NT2/D1 (cell line): ENCODE measurements at regions not wholly inside any gene's neighbourhood (a gene's known extent, or its start where the extent isn't known, plus 50 kb on each side); places are given as distances from the start of the nearest gene placed in this dataset.

Experiments used
- DNase-seq: peaks from one replicate; pipeline ENCODE4 v3.0.0-alpha.2; 2011; ENCODE audit warnings: low read depth, low spot score
- H3K27me3 ChIP-seq: 2 replicates; pipeline ENCODE4 v1.6.0; 2011; ENCODE audit warnings: mild to moderate bottlenecking; ENCODE audit not compliant: insufficient read length, insufficient read depth
- H3K36me3 ChIP-seq: 2 replicates; pipeline ENCODE4 v1.6.1; 2011; ENCODE audit warnings: mild to moderate bottlenecking, low read length, mixed read lengths; ENCODE audit not compliant: insufficient read depth, insufficient read length
- H3K4me1 ChIP-seq: 2 replicates; pipeline ENCODE4 v1.5.1; 2011; ENCODE audit not compliant: insufficient read depth, insufficient read length
- H3K4me3 ChIP-seq: 2 replicates; pipeline ENCODE4 v1.5.1; 2011; ENCODE audit warnings: low read depth; ENCODE audit not compliant: insufficient read length
- H3K9ac ChIP-seq: 2 replicates; pipeline ENCODE4 v1.6.0; 2011; ENCODE audit warnings: low read depth; ENCODE audit not compliant: insufficient read length
- H3K9me3 ChIP-seq: 2 replicates; pipeline ENCODE4 v1.5.1; 2011; ENCODE audit warnings: mild to moderate bottlenecking, low read length; ENCODE audit not compliant: insufficient read depth
- SUZ12 ChIP-seq: IDR thresholded peaks from 2 replicates; pipeline ENCODE4 v1.6.1; 2011; ENCODE audit not compliant: insufficient read length, insufficient read depth; ENCODE audit errors: extremely low read depth
- YY1 ChIP-seq: IDR thresholded peaks from 2 replicates; pipeline ENCODE4 v1.6.1; 2011; ENCODE audit not compliant: insufficient read length, insufficient read depth
- ZNF274 ChIP-seq: IDR thresholded peaks from 2 replicates; pipeline ENCODE4 v1.6.1; 2011; ENCODE audit warnings: mild to moderate bottlenecking, low read depth, low read length

GRCh38 chr10:130382031-130382430 is 245.8 kb downstream of the GLRX3 start:
- Histone ChIP-seq H3K27me3 (no peaks in the 10 kb centered on the region), H3K36me3 (no peaks in the 10 kb centered on the region), H3K9me3 (no peaks in the 10 kb centered on the region), H3K4me1 (no peaks in the 10 kb centered on the region), H3K9ac (no peak overlapping the region), H3K4me3 (no peak overlapping the region)
- TF ChIP-seq ZNF274 (no peak), YY1 (no peak), SUZ12 (no peak)
- DNase-seq, result no peak

GRCh38 chr10:130387936-130388580 is 251.9 kb downstream of the GLRX3 start:
- Histone ChIP-seq H3K9me3 (peaks cover 3% of the 10 kb centered on the region; the same call in 1 of the 2 replicates), H3K27me3 (no peaks in the 10 kb centered on the region), H3K4me1 (no peaks in the 10 kb centered on the region), H3K36me3 (no peaks in the 10 kb centered on the region), H3K4me3 (no peak overlapping the region), H3K9ac (no peak overlapping the region)
- TF ChIP-seq SUZ12 (no peak), YY1 (no peak), ZNF274 (no peak)
- no peak for DNase-seq

GRCh38 chr10:130388746-130389145 is 252.6 kb downstream of the GLRX3 start:
- no peak for TF ChIP-seq ZNF274
- TF ChIP-seq SUZ12, result no peak
- no peak for TF ChIP-seq YY1
- Histone ChIP-seq H3K4me3 (no peak overlapping the region), H3K27me3 (no peaks in the 10 kb centered on the region), H3K36me3 (no peaks in the 10 kb centered on the region), H3K9me3 (peaks cover 10% of the 10 kb centered on the region; the same call in 1 of the 2 replicates), H3K4me1 (no peaks in the 10 kb centered on the region), H3K9ac (no peak overlapping the region)
- no peak for DNase-seq

GRCh38 chr10:130389906-130390305 is 253.7 kb downstream of the GLRX3 start:
- H3K27me3 ChIP-seq, result no peaks in the 10 kb centered on the region
- no peak overlapping the region for H3K4me3 ChIP-seq
- no peak for DNase-seq
- no peaks in the 10 kb centered on the region for H3K4me1 ChIP-seq
- no peaks in the 10 kb centered on the region for H3K36me3 ChIP-seq
- no peak overlapping the region for H3K9ac ChIP-seq
- H3K9me3 ChIP-seq, result peaks cover 21% of the 10 kb centered on the region; the same call in 1 of the 2 replicates
- TF ChIP-seq SUZ12 (no peak), ZNF274 (no peak), YY1 (no peak)

DNA sequence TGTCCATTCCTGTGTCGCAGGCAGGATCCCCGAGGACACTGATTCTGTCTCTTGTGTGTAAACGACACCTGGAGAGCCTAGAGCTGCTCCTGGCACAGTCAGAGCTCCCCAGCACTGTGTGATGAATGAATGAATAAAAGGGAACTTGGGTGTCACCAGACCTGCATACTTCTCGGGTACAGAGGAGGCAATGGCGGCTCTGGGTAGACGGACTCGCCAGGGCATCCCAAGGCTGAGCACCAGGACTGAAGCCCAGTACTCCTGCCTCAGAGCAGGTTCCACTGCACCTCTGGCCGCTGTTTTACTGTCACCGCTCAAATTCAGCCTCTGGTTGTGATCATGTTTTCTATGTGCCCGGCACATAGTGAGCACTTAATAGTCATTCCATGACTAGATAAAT is 255.8 kb downstream of the GLRX3 start:
- Histone ChIP-seq H3K9me3 (peaks cover 38% of the 10 kb centered on the region; the same call in 1 of the 2 replicates), H3K4me3 (no peak overlapping the region), H3K27me3 (no peaks in the 10 kb centered on the region), H3K4me1 (no peaks in the 10 kb centered on the region), H3K9ac (no peak overlapping the region), H3K36me3 (no peaks in the 10 kb centered on the region)
- DNase-seq, result no peak
- TF ChIP-seq SUZ12 (no peak), YY1 (no peak), ZNF274 (no peak)

GRCh38 chr10:130393342-130393741 is 257.2 kb downstream of the GLRX3 start:
- H3K27me3 ChIP-seq, result no peaks in the 10 kb centered on the region
- DNase-seq, result no peak

GRCh38 chr10:130394832-130395231 is 258.6 kb downstream of the GLRX3 start:
- H3K4me1 ChIP-seq, result peaks cover 4% of the 10 kb centered on the region
- TF ChIP-seq YY1, result no peak
- TF ChIP-seq ZNF274, result no peak
- no peak for TF ChIP-seq SUZ12

More at GRCh38 chr10:130393342-130393741, 257.2 kb downstream of the GLRX3 start:
- H3K9ac ChIP-seq, result no peak overlapping the region
- H3K36me3 ChIP-seq, result no peaks in the 10 kb centered on the region
- no peak for TF ChIP-seq SUZ12
- no peak for TF ChIP-seq YY1
- no peak for TF ChIP-seq ZNF274
- H3K4me1 ChIP-seq, result no peaks in the 10 kb centered on the region
- no peak overlapping the region for H3K4me3 ChIP-seq
- peaks cover 38% of the 10 kb centered on the region; the same call in 1 of the 2 replicates for H3K9me3 ChIP-seq

More at GRCh38 chr10:130394832-130395231, 258.6 kb downstream of the GLRX3 start:
- peaks cover 38% of the 10 kb centered on the region; the same call in 1 of the 2 replicates for H3K9me3 ChIP-seq
- DNase-seq, result no peak
- H3K27me3 ChIP-seq, result no peaks in the 10 kb centered on the region
- H3K36me3 ChIP-seq, result no peaks in the 10 kb centered on the region
- H3K9ac ChIP-seq, result no peak overlapping the region
- no peak overlapping the region for H3K4me3 ChIP-seq
